RWPE1 (cell line): ENCODE measurements at regions not wholly inside any gene's neighbourhood (a gene's known extent, or its start where the extent isn't known, plus 50 kb on each side); places are given as distances from the start of the nearest gene placed in this dataset.

Experiments
- CTCF ChIA-PET: fragments of 350-600 bp; sonication (Branson Sonifier 250); formaldehyde crosslinking; extraction: SDS; loops from one replicate; lab custom pipeline; 2021; lab: Yijun Ruan, JAX
- POLR2A ChIA-PET: fragments of 400-600 bp; formaldehyde crosslinking; extraction: SDS; loops from one replicate; lab custom pipeline; 2020; ENCODE audit warnings: antibody characterized with exemption; ENCODE audit not compliant: low non-redundant PET; lab: Yijun Ruan, JAX
- DNase-seq: peaks from one replicate; pipeline ENCODE4 v3.0.0; 2012; ENCODE audit warnings: low spot score
- H3K27ac ChIP-seq: fragments of 450-650 bp; 2 replicates; pipeline ENCODE4 v1.5.1; 2017
- CTCF ChIP-seq: fragments of 450-650 bp; conservative IDR thresholded peaks from 2 replicates; pipeline ENCODE4 v1.5.1; 2017; ENCODE audit warnings: low read depth, mild to moderate bottlenecking

DNA sequence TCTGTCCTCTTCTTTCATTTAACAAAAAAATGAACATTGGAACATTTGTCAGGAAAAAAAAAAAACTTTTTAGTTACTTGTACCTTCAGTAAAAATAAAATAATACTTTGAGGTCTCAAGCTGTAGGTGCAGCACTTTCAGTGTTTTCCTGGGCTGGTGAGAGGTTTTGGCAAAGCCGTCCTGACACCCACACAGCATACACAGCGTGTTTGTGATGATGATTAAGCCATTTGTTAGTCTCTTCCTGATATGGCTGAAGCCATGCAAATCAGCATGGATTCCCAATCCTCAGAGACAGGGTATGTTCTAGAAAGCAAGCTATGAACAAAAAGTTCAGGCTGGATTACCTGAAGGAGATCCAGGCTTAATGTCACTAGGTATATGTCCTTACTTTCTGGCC is 236.8 kb downstream of the ZNF516 start:
- no peak for DNase-seq
- H3K27ac ChIP-seq: no peak overlapping the region
- CTCF ChIA-PET: interaction anchor here (0.5 to 0.7 kb wide), 2 partner anchors 63 to 1301 kb away, joined by 3 read pairs; no protein-coding TSS in a partner anchor
- TF ChIP-seq CTCF: no peak
- POLR2A ChIA-PET: no interaction called here

DNA sequence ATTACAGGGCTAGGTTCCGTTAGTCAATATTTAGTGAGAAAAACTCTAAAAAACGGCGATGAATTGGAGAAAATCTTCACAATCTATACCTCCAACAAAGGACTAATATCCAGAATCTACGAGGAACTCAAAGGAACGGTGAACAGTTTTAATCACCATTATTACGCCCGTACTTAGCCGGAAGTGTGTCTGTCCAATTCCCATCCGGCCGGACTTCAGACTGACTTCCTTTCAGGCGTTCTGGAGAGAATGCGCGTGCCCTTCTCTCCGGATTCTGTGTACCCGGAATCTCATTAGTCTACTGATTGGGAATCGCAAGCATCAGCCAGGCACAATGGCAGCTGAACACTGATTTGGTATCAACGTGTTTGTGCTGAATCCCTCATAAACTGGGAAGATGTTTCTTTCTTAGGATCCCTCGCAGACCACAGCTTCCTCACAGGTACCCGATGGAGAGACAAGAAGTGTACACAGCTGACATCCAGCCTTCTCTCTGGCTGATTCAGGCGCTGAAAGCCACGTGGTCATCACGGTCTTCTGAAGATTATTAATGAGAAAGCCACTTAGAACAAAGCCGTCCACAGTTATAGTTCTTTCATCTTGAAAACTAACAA is 239.9 kb downstream of the ZNF516 start:
- TF ChIP-seq CTCF: no peak
- H3K27ac ChIP-seq: no peak overlapping the region
- POLR2A ChIA-PET: no interaction called here
- no peak for DNase-seq
- CTCF ChIA-PET: interaction anchor here (0.7 kb wide), 1 partner anchor 260 kb away, joined by 3 read pairs; no protein-coding TSS in a partner anchor

- ChIA-PET POLR2A (no interaction called here), CTCF (interaction anchor here (0.6 to 0.7 kb wide), 2 partner anchors 41 to 485 kb away, joined by 3 to 4 read pairs; no protein-coding TSS in a partner anchor)
- 0 out of 2 replicates have a peak, but pooled peaks have one; percentile 21 for TF ChIP-seq CTCF
- H3K27ac ChIP-seq: no peak overlapping the region
- DNase-seq: no peak
These were observed 242.2 kb downstream of the ZNF516 start for GRCh38 chr18:76252880-76253279.

- H3K27ac ChIP-seq: no peak overlapping the region
- no peak for DNase-seq
- CTCF ChIA-PET: interaction anchor here (0.6 kb wide), 1 partner anchor 40 kb away, joined by 3 read pairs; no protein-coding TSS in a partner anchor
- TF ChIP-seq CTCF: no peak
- POLR2A ChIA-PET: no interaction called here
These were observed 242.9 kb downstream of the ZNF516 start for GRCh38 chr18:76252139-76252538.

- ChIA-PET CTCF (no interaction called here), POLR2A (no interaction called here)
- H3K27ac ChIP-seq: no peak overlapping the region
- DNase-seq: no peak
- no peak for TF ChIP-seq CTCF
These were observed 243.4 kb downstream of the ZNF516 start for GRCh38 chr18:76251691-76252090.

GRCh38 chr18:76246590-76246989 is 248.5 kb downstream of the ZNF516 start:
- no peak for TF ChIP-seq CTCF
- no peak for DNase-seq
- H3K27ac ChIP-seq: no peak overlapping the region
- ChIA-PET CTCF (no interaction called here), POLR2A (no interaction called here)
